Activated naive CD8-positive, alpha-beta T cell treated with anti-CD3 and anti-CD28 coated beads, Interleukin-2, amount 10 ng/mL, durations not matched to agents 7 days and 5 days (primary cell): ENCODE measurements at regions not wholly inside any gene's neighbourhood (a gene's known extent, or its start where the extent isn't known, plus 50 kb on each side); places are given as distances from the start of the nearest gene placed in this dataset.
"Not testable (repeated sequence)": the region's sequence is repeated elsewhere in the genome, so short reads cannot be mapped to it uniquely, and the experiment has no call there.

Experiments
- ATAC-seq: fragments of 150-1000 bp; cut with Tn5 transposase; one replicate; pipeline ENCODE4 v1.10.0; 2021; ENCODE audit warnings: low read depth, moderate library complexity
- POLR2A ChIA-PET: fragments of 350-600 bp; sonication (Branson Sonifier 250); formaldehyde crosslinking; loops from one replicate; lab custom pipeline; 2021; ENCODE audit warnings: antibody characterized with exemption; lab: Charles Lee
- DNase-seq: peaks from one replicate; pipeline ENCODE4 v3.0.0; 2021
- H3K27ac Mint-ChIP-seq: one replicate; pipeline ENCODE4 v1.8.0; 2022; ENCODE audit warnings: mild to moderate bottlenecking, mixed read lengths
- H3K27me3 Mint-ChIP-seq: one replicate; pipeline ENCODE4 v1.8.0; 2022; ENCODE audit warnings: mild to moderate bottlenecking, moderate library complexity, mixed read lengths
- H3K36me3 Mint-ChIP-seq: one replicate; pipeline ENCODE4 v1.8.0; 2021; ENCODE audit warnings: mild to moderate bottlenecking, mixed read lengths
- H3K4me1 Mint-ChIP-seq: one replicate; pipeline ENCODE4 v1.8.0; 2021; ENCODE audit warnings: mixed read lengths
- H3K4me3 Mint-ChIP-seq: one replicate; pipeline ENCODE4 v1.8.0; 2022; ENCODE audit warnings: mild to moderate bottlenecking, moderate library complexity, mixed read lengths
- H3K9me3 Mint-ChIP-seq: one replicate; pipeline ENCODE4 v1.8.0; 2021; ENCODE audit warnings: mixed read lengths

GRCh38 chr16:86885139-86885538 lies 306.8 kb downstream of the FOXL1 start:
- H3K4me3 Mint-ChIP-seq = no peak overlapping the region
- POLR2A ChIA-PET = no interaction called here
- H3K4me1 Mint-ChIP-seq = no peaks in the 10 kb centered on the region
- no peaks in the 10 kb centered on the region for H3K27me3 Mint-ChIP-seq
- H3K27ac Mint-ChIP-seq = no peak overlapping the region
- no peaks in the 10 kb centered on the region for H3K36me3 Mint-ChIP-seq
- no peak for DNase-seq
- H3K9me3 Mint-ChIP-seq = peaks cover 3% of the 10 kb centered on the region
- ATAC-seq = no peak

- Mint-ChIP-seq H3K27me3 (no peaks in the 10 kb centered on the region), H3K4me1 (no peaks in the 10 kb centered on the region), H3K4me3 (no peak overlapping the region), H3K9me3 (peaks cover 3% of the 10 kb centered on the region), H3K36me3 (no peaks in the 10 kb centered on the region), H3K27ac (no peak overlapping the region)
- no peak for ATAC-seq
- no peak for DNase-seq
- POLR2A ChIA-PET = no interaction called here
Observed at GRCh38 chr16:86886651-86887050, 308.3 kb downstream of the FOXL1 start.

- ATAC-seq = no peak
- Mint-ChIP-seq H3K4me1 (no peaks in the 10 kb centered on the region), H3K4me3 (no peak overlapping the region), H3K27ac (no peak overlapping the region), H3K27me3 (no peaks in the 10 kb centered on the region), H3K9me3 (peaks cover 3% of the 10 kb centered on the region), H3K36me3 (no peaks in the 10 kb centered on the region)
- no peak for DNase-seq
- POLR2A ChIA-PET = no interaction called here
Observed at GRCh38 chr16:86887416-86887815, 309.1 kb downstream of the FOXL1 start.

- Mint-ChIP-seq H3K9me3 (peaks cover 3% of the 10 kb centered on the region), H3K4me1 (no peaks in the 10 kb centered on the region), H3K27me3 (no peaks in the 10 kb centered on the region), H3K27ac (no peak overlapping the region), H3K4me3 (no peak overlapping the region), H3K36me3 (no peaks in the 10 kb centered on the region)
- POLR2A ChIA-PET = no interaction called here
- ATAC-seq (no peak), DNase-seq (no peak)
Observed at GRCh38 chr16:86888231-86889053, 310.1 kb downstream of the FOXL1 start.

GRCh38 chr16:86889054-86889366 lies 310.7 kb downstream of the FOXL1 start:
- DNase-seq, H3K27ac Mint-ChIP-seq, H3K36me3 Mint-ChIP-seq, H3K9me3 Mint-ChIP-seq, H3K4me3 Mint-ChIP-seq, H3K27me3 Mint-ChIP-seq, POLR2A ChIA-PET, H3K4me1 Mint-ChIP-seq, ATAC-seq: not testable (repeated sequence)

GRCh38 chr16:86889974-86890373 lies 311.6 kb downstream of the FOXL1 start:
- POLR2A ChIA-PET = no interaction called here
- H3K27ac Mint-ChIP-seq = no peak overlapping the region
- no peaks in the 10 kb centered on the region for H3K36me3 Mint-ChIP-seq
- H3K4me3 Mint-ChIP-seq = no peak overlapping the region
- ATAC-seq (no peak), DNase-seq (no peak)
- peaks cover 3% of the 10 kb centered on the region for H3K9me3 Mint-ChIP-seq
- H3K4me1 Mint-ChIP-seq = no peaks in the 10 kb centered on the region
- no peaks in the 10 kb centered on the region for H3K27me3 Mint-ChIP-seq

- Mint-ChIP-seq H3K27ac (no peak overlapping the region), H3K4me3 (no peak overlapping the region), H3K36me3 (no peaks in the 10 kb centered on the region), H3K9me3 (peaks cover 3% of the 10 kb centered on the region), H3K4me1 (no peaks in the 10 kb centered on the region), H3K27me3 (no peaks in the 10 kb centered on the region)
- DNase-seq = no peak
- POLR2A ChIA-PET = no interaction called here
- no peak for ATAC-seq
Observed at GRCh38 chr16:86891121-86891520, 312.8 kb downstream of the FOXL1 start.

GRCh38 chr16:86891631-86892030 lies 313.3 kb downstream of the FOXL1 start:
- H3K36me3 Mint-ChIP-seq = no peaks in the 10 kb centered on the region
- no peaks in the 10 kb centered on the region for H3K4me1 Mint-ChIP-seq
- no peak overlapping the region for H3K4me3 Mint-ChIP-seq
- DNase-seq (no peak), ATAC-seq (no peak)
- POLR2A ChIA-PET = no interaction called here
- no peaks in the 10 kb centered on the region for H3K27me3 Mint-ChIP-seq
- H3K9me3 Mint-ChIP-seq = peaks cover 3% of the 10 kb centered on the region
- H3K27ac Mint-ChIP-seq = no peak overlapping the region

GRCh38 chr16:86892509-86892908 lies 314.2 kb downstream of the FOXL1 start:
- Mint-ChIP-seq H3K4me1 (no peaks in the 10 kb centered on the region), H3K36me3 (no peaks in the 10 kb centered on the region), H3K27ac (no peak overlapping the region), H3K9me3 (peaks cover 3% of the 10 kb centered on the region), H3K4me3 (no peak overlapping the region), H3K27me3 (no peaks in the 10 kb centered on the region)
- ATAC-seq (no peak), DNase-seq (no peak)
- POLR2A ChIA-PET = no interaction called here

- H3K36me3 Mint-ChIP-seq = no peaks in the 10 kb centered on the region
- POLR2A ChIA-PET = no interaction called here
- no peak overlapping the region for H3K27ac Mint-ChIP-seq
Observed at GRCh38 chr16:86893506-86893905, 315.2 kb downstream of the FOXL1 start.

GRCh38 chr16:86894029-86894567 lies 315.7 kb downstream of the FOXL1 start:
- no peak for ATAC-seq
- H3K36me3 Mint-ChIP-seq = no peaks in the 10 kb centered on the region
- no peak overlapping the region for H3K4me3 Mint-ChIP-seq
- POLR2A ChIA-PET = no interaction called here
- DNase-seq = no peak
- no peaks in the 10 kb centered on the region for H3K27me3 Mint-ChIP-seq
- H3K27ac Mint-ChIP-seq = no peak overlapping the region
- peaks cover under 1% of the 10 kb centered on the region for H3K9me3 Mint-ChIP-seq
- H3K4me1 Mint-ChIP-seq = no peaks in the 10 kb centered on the region

More at GRCh38 chr16:86893506-86893905, 315.2 kb downstream of the FOXL1 start:
- no peak for ATAC-seq
- Mint-ChIP-seq H3K9me3 (peaks cover 3% of the 10 kb centered on the region), H3K4me1 (no peaks in the 10 kb centered on the region), H3K4me3 (no peak overlapping the region), H3K27me3 (no peaks in the 10 kb centered on the region)
- DNase-seq = no peak

- Mint-ChIP-seq H3K4me1 (no peaks in the 10 kb centered on the region), H3K27me3 (no peaks in the 10 kb centered on the region), H3K9me3 (no peaks in the 10 kb centered on the region), H3K27ac (no peak overlapping the region), H3K36me3 (no peaks in the 10 kb centered on the region), H3K4me3 (no peak overlapping the region)
- DNase-seq (no peak), ATAC-seq (no peak)
- POLR2A ChIA-PET = no interaction called here
Observed at GRCh38 chr16:86894925-86895324, 316.6 kb downstream of the FOXL1 start.

- POLR2A ChIA-PET = no interaction called here
Observed at GRCh38 chr16:86895606-86896005, 317.3 kb downstream of the FOXL1 start.

GRCh38 chr16:86896976-86897375 lies 318.6 kb downstream of the FOXL1 start:
- no peaks in the 10 kb centered on the region for H3K9me3 Mint-ChIP-seq
- DNase-seq (no peak), ATAC-seq (no peak)
- H3K27me3 Mint-ChIP-seq = no peaks in the 10 kb centered on the region
- no peaks in the 10 kb centered on the region for H3K4me1 Mint-ChIP-seq
- POLR2A ChIA-PET = no interaction called here
- no peak overlapping the region for H3K4me3 Mint-ChIP-seq
- H3K27ac Mint-ChIP-seq = no peak overlapping the region
- H3K36me3 Mint-ChIP-seq = no peaks in the 10 kb centered on the region

More at GRCh38 chr16:86895606-86896005, 317.3 kb downstream of the FOXL1 start:
- no peaks in the 10 kb centered on the region for H3K27me3 Mint-ChIP-seq
- no peak for ATAC-seq
- H3K9me3 Mint-ChIP-seq = no peaks in the 10 kb centered on the region
- H3K36me3 Mint-ChIP-seq = no peaks in the 10 kb centered on the region
- H3K4me1 Mint-ChIP-seq = no peaks in the 10 kb centered on the region
- no peak for DNase-seq
- H3K4me3 Mint-ChIP-seq = no peak overlapping the region
- no peak overlapping the region for H3K27ac Mint-ChIP-seq
